ENCODE measurements at regions not wholly inside any gene's neighbourhood (a gene's known extent, or its start where the extent isn't known, plus 50 kb on each side); places are given as distances from the start of the nearest gene placed in this dataset.
"Not testable (repeated sequence)": the region's sequence is repeated elsewhere in the genome, so short reads cannot be mapped to it uniquely, and the experiment has no call there.

DNA sequence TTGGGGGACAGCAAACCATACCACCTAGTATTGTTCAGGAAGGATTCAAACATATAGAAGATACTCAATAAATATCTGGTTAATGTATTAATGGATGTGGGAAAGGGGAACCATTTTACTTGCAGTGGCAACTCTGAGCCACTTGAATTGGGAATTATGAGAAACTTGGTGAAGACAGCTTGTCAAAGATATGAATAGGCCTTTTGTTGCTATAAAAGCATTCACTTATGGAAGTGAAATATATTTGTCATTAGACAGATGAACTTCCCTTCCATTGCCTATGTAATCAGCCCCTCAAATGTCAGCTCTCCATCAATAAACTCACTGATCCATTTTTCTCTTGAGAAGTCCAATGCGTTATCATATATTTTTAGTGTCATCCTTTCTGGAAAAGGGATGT is 56.1 kb downstream of the GPR85 start:
- DNase-seq (ENCODE audit: low read depth in 2 of 2): no peak

DNA sequence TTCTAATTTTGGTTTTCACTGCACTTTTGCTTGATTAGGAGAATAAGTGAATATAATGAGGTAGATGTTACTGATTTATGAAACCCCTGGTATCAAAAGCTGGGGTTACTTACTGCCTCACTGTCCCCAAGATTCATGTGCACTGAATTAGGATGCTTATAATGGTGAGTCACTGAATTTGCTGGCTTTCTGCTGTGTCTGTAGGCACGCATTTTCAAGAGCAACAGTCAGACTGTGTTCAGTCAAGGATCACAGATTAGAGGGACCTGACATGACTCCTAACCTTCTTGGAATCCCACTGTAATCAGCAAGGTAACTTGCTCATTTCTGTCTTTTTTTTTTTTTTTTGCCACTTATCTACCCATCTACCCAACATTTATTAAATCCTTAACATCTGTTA is 59.7 kb downstream of the GPR85 start:
- no peak for DNase-seq (ENCODE audit: low read depth in 2 of 2)

DNA sequence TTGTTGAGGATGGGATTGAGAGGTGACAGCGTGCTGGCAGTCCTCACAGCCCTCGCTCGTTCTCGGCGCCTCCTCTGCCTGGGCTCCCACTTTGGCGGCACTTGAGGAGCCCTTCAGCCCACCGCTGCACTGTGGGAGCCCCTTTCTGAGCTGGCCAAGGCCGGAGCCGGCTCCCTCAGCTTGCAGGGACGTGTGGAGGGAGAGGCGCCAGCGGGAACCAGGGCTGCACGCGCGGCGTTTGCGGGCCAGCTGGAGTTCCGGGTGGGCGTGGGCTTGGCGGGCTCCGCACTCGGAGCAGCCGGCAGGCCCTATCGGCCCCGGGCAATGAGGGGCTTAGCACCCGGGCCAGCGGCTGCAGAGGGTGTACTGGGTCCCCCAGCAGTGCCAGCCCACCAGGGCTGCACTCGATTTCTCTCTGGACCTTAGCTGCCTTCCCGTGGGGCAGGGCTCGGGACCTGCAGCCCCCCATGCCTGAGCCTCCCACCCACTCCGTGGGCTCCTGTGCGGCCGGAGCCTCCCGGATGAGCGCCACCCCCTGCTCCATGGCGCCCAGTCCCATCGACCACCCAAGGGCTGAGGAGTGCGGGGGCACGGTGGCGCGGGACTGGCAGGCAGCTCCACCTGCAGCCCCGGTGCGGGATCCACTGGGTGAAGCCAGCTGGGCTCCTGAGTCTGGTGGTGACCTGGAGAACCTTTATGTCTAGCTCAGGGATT is 69.3 kb downstream of the GPR85 start:
- DNase-seq (ENCODE audit: low read depth in 2 of 2): not testable (repeated sequence)

DNA sequence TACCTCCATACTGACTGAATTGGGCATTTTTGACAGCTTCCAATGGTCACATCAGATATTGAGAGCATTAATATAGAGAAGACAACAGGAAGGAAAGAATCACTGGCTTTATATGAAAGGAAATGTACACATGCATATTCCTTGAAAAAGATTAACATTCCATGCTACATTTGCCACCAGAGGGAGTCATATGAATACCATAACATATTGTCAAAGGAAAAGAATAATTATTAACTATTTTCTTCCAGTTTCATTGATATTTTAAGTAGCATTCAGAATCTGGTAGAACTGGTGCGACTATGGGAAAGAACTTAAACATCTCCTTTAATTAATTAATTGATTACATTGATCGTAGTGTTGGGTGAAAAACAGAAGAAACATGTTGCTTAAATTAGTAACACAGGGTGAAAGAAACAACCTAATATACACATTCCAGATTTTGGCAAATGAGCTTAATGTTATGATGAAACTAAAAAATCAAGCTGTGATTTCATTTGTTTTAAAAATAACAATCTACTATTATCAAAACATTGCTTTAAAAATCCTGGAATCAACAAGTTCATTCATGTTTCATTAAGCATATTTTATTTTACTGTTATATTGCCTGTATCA is 71.5 kb downstream of the GPR85 start:
- no peak for DNase-seq (ENCODE audit: low read depth in 2 of 2)

DNA sequence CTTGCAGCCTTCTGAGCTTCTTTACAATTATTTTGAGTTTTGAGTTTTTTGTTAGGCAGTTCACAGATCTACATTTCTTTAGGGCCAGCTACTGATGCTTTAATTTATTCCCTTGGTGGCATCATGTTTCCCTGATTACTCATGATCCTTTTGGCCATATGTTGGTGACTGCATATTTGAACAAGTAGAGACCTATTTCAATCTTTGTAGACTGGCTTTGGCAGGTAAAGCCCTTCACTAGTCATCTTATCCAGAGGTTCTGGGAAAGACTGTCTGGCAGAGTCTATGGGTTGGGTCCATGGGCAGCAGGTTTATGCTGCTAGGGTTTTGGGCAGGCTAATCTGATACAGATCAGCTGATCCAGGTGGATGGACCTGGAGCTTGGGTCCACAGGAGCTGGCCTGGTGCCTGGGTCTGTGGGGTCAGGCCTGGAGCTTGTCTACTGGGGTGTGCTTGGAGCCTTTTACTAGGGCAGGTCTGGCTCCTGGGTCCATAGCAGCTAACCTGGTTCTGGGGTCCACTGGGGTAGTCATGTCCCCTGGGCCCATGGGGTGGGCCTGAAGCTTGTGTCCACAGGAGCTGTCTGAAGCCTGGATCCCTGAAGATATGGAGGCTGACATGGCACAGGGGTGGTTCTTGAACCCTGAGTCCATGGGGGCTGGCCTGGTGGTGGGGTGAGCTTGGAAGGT is 72.7 kb downstream of the GPR85 start:
- no peak for DNase-seq (ENCODE audit: low read depth in 2 of 2)

DNA sequence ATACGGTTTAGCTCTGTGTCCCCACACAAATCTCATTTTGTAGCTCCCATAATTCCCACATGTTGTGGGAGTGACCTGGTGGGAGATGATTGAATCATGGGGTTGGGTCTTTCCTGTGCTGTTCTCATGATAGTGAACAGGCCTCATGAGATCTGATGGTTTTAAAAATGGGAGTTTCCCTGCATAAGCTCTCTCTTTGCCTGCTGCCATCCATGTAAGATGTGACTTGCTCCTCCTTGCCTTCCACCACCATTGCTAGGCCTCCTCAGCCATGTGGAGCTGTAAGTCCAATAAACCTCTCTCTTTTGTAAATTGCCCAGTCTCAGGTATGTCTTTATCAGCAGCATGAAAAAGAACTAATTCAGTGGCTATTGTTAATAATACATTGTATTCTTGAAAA is 73.8 kb downstream of the GPR85 start:
- DNase-seq (ENCODE audit: low read depth in 2 of 2): not testable (repeated sequence)

DNA sequence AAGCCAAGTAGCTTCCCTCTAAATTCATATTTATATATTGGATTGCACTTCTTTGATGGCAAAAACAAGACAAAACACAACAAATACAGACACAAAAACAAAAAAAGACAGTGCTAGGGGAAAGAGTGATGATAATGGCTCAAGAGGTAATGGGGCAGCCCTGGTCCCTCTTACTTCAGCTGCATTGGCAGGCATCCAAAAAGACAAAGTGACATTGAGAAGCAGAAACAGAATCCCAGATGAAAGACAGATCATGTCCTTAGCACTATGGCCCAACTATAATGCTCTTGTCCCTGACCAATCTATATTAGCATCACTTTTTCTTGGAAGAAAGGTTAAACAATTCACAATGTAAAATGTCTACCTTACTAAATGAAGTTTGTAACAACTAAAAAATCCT is 76.2 kb downstream of the GPR85 start:
- no peak for DNase-seq (ENCODE audit: low read depth in 2 of 2)

DNA sequence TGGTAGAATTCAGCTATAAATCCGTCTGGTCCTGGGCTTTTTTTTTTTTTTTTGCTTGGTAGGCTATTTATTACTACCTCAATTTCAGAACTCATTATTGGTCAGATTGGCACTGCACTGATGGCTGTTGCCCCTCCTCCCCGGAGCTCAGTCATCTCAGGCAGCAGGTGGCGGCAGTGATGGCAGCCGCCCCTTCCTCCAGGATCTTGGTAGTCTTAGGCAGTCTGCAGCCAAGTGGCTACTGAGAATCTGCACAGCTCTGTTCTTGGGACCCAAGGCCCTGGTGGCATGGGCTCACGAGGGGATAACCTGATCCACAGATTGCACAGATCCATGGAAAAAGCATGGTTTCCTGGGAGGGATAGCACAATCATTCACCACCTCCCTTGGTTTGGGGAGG is 77.9 kb downstream of the GPR85 start:
- no peak for DNase-seq (ENCODE audit: low read depth in 2 of 2)

DNA sequence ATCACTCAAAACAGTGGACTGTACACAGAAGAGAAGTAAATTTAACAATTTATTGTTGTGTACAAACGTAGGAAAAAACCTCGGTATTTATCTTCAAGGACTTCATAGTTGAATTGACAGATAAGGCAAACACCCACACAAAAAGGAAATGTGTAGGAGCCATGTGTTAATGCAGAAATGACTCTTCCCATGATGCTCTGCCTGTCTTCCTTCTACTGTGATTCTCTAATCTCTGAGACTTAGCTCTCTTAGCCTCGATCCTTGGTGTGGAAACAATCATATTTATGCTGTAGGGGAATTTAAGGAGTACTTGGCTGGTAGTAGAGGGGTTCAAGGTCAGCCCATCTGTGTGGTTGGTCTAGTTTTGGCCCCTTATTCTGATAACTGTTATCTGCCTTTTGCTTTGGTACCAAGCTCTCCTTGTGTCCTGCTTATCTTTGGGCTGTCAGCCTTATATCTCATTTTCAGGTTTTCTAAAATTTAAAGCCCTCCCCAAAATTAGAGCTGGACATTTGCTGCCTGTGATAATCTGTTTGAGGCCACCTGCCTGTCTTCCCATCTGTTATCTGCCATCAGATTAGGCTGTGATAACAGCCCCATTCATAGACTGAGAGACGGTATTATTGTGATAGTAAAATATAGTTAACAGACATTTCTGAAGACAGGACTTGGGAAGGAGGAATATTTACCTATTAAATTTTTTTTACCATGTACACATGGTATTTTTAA is 81.7 kb downstream of the GPR85 start:
- DNase-seq (ENCODE audit: low read depth in 2 of 2): no peak

DNA sequence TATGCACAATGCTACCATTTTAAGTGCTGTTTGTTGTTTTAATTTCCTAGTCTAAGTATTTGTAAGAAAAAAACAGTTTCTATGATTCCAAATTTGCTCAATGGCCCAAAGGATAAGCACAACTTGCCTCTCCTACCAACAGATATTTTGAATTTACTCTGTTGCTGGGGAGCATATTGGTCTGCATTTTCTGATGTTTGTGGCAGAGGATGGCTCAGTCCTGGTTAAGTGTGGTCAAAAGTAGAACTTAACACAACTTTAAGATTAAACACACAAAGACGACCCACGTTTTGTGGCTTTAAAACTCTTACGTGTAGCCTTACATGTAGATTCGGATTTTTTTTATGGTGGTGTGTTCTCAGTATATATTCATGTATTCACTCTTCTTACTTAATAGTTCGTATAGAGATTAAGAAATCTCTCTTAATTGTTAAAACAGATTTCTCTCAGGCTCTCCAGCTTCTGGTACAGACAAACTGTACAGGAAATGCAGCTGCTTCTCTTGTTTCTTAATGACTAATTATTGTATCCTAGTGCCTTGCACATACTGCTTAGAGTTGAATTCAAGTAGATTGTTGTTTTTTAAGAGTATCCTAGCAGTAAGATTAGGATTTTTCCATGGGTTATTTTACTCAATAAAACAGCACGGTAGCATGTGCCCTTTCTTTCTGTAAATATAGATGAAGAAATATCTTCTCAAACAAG is 86.2 kb downstream of the GPR85 start:
- DNase-seq (ENCODE audit: low read depth in 2 of 2): no peak

DNA sequence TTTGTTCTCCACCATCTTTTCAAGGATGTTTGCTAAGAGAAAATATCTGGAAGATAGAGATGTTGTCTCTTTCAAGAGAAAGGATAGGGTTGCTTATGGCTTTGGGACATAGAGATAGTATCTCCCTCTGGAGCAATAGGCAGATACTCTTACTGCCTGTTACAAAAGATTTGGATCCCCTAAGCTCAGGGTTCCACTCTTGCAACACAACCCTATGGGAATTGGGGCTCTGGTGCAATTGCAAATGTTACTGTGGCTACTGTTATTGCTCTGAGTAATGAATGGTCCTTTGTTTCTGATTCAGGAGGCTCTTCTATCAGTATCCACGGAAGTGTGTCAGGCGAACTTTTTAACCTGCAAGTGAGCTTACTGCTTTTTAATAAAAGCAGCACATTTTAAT is 88.8 kb downstream of the GPR85 start:
- no peak for DNase-seq (ENCODE audit: low read depth in 2 of 2)

DNA sequence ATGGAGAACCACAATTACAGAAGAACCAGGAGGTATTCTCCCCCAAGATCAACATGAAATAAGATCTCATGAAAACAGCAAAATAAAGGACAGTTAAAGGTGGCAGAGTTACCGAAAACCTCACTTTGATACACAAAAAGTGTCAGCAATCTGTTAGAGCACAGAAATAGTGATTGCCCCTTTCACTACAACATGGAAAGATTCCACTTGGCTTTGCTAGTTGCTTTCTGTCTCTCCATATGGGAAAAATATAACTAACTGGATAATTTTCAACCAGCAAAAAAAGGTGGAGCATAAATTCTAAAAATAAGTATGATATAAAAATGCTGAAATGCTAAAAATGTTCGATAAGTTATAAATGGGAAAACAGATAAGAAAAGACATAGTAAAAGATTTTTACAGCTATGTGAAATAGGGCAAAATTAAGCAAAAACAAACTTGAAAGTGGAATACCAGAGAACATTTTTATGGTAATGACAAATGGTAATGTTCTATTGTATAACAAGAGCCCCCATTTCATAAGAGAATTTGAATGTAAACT is 90.2 kb downstream of the GPR85 start:
- no peak for DNase-seq (ENCODE audit: low read depth in 2 of 2)

DNA sequence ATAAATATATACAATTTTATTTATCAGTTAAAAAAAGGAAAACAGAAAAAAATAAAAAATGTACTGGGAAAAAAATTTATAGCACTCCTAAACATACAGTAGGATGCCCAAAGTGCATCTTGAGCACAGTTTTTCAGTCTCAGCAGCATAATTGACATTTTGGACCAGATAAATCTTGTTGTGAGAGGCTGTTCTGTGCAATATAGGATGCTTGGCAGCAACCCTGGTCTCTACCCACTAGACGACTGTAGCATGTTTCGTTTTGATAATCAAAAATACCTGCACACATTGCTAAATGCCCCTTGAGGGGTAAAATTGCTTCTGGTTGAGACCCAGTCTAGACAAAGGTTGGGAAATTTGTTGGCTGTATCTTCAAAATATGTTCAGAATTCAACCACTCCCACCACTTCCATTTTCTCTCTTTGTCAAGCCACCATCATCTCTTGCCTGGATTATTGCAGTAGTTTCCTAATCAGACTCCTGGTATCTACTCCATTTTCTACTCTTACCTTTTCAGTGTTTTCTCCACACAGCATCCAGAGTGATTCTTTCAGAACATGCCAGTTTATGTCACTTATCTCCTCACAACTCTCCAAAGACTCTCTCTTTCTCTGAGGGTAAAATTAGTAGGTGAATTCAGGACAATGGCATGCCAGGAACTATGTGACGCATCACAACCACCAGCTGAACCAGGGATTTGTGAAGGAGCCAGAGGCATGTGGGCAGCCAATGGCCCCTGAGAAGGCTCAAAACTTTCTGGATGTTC is 91.4 kb downstream of the GPR85 start:
- no peak for DNase-seq (ENCODE audit: low read depth in 2 of 2)

DNA sequence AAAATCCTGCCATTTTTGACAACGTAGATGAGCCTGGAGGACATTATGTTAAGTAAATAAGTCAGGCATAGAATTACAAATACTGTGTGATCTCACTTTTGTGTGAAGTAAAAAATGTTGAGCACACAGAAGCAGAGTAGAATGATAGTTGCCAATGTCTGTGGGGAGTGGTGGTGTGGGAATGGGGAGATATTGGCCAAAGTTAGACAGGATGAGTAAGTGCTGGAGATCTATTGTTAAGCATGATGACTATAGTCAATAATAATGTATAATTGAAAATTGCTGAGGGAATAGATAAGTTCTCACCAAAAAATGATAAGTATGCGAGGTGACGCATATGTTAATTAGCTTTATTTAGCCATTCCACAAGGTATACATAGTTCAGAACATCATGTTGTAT is 92.0 kb downstream of the GPR85 start:
- DNase-seq (ENCODE audit: low read depth in 2 of 2): no peak

DNA sequence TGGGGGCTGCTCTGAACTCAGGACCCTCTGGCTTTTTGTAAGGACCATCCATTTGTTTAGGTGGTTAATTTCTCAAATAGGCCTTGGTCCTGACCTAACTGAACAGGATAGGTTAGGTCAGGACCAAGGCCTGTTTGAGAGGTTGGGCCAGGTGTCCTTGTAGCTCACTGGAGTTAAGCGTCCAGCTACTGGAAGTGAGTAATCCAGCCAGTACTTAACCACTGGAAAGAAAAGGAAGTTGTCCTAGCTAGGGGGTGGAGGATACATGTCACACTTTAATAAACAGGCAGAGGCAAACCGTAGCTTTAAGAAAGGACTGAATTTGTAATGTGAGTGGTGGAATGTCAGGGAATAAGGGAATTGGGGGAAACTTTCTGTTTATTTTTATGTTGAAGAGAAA is 96.0 kb downstream of the GPR85 start:
- no peak for DNase-seq (ENCODE audit: low read depth in 2 of 2)

DNA sequence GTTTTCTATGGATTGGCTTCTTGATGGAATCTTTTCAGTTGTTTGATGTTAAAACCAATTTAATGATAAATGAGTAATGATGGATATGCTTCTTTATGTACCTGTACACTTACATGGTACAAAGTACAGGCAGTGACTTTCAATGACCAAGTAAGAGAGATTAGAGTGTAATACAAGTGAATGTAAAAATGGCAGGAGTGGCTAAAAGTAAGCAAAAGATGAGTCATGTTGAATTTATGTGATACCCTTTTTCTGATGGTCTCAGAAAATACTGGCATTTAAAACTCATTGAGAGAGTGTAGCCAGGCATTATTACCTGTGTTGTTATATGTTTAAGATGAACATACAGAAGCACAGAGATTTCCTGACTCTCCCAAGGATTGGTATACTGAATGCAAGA is 97.1 kb downstream of the GPR85 start:
- no peak for DNase-seq (ENCODE audit: low read depth in 2 of 2)

DNA sequence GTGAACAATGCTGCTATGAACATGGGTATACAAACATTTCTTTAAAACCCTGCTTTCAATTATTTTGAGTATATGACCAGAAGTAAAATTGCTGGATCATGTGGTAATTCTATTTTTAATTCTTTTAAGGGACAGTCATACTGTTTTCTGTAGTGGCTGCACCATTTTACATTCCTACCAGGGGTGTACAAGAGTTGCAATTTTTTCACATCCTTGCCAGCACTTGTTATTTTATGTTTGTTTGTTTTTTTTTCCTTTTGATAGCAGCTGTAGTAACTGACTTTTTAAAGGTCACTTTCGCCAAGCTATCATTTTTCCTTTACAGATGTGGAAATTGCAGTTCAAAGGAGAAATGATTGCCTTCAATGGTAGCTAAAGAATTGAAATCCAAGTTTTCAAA is 99.5 kb downstream of the GPR85 start:
- DNase-seq (ENCODE audit: low read depth in 2 of 2): no peak

DNA sequence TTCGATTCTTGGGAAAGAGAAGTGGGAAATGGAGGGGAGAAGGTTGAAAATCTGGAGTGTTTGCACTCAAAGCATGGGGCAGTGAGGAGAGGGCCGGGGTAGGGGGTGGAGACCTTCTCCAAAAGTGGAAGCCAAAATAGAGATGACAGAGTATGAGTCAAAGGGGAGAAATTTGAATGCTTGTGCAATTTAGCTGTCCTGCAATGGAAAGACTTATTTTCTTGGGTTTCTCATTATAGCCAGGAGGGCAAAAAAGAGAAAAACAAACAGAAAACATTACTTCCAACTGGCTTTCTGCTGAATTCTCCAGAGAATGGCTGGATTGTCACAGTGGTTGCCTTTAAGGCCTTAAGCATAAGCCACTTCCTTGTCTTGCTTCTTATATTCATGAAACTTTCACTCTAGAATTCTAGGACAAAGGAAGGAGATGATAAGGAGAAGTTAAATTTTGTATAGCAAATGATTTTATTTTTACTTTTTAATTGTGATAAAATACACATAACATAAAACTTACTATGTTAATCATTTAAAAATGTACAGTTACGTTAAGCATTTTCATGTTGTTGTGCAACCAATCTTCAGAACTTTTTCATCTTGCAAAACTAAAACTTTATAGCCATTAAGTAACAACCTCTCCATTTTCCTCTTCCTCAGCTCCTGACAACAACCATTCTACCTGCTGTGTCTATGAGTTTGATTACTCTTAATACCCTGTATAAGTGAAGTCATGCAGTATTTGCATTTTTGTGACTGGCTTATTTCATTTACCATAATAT is 100.2 kb downstream of the GPR85 start:
- DNase-seq (ENCODE audit: low read depth in 2 of 2): no peak

DNA sequence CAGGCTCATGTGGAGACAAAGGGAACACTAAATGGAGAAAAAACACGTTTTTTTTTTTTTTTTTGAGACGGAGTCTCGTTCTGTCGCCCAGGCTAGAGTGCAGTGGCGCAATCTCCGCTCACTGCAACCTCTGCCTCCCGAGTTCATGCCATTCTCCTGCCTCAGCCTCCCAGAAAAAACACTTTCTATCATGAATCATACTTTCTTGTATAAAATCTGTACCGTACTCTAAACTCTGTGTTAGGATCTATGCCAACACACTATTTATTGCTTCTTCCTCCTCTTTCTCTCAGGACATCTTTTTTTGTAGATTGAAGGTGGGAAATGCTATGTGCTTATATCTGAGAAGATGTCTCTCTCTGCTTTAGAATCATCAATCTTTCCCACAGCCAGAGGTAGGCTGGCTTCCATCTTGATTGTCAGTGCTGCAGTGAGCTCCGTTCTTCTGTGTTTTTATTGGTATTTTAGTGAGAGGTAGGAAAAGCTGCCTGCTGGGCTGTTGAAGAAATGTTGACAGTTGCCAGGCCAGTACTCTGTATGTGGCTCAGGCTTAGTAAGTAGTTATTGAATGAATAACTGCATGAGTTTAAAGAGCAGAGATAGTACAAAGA is 101.1 kb downstream of the GPR85 start:
- no peak for DNase-seq (ENCODE audit: low read depth in 2 of 2)

Measured in stimulated activated CD4-positive, alpha-beta T cell treated with anti-CD3 and anti-CD28 coated beads, Interleukin-4, amount 100 ng/mL, for 48 hours (primary cell).